ENCODE measurements at regions not wholly inside any gene's neighbourhood (a gene's known extent, or its start where the extent isn't known, plus 50 kb on each side); places are given as distances from the start of the nearest gene placed in this dataset.

DNA sequence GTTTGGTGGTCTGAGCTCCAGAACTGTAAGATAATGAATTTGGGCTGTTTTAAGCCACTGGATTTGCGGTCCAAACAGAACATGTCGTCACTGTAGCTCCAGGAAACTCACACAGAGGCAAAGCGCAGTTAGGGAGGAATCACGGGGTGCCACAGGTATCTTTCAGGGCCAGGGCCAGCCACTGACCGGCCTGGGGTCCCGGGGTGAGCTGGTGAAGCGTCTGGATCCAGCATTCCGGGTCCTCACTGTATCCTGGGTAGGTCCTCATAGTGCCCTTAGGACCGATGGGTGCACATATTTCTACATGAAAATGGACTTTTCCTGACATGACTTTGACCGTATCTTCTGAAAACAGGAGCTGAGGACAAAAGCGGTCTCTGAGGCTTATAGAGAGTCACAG, 196.0 kb upstream of the HDAC4 start:
- no peak for DNase-seq (ENCODE audit: extremely low read depth, insufficient read length)
- Histone ChIP-seq H3K4me3 (replicated peaks; ENCODE audit: low read depth, low read length) (no peak overlapping the region), H3K36me3 (ENCODE audit: control insufficient read depth, insufficient read depth, low read length) (no peaks in the 10 kb centered on the region), H3K27me3 (replicated peaks; ENCODE audit: control insufficient read depth, insufficient read depth, low read length) (no peaks in the 10 kb centered on the region; the same call in 1 of the 2 replicates)
- TF ChIP-seq, protein P1, sequence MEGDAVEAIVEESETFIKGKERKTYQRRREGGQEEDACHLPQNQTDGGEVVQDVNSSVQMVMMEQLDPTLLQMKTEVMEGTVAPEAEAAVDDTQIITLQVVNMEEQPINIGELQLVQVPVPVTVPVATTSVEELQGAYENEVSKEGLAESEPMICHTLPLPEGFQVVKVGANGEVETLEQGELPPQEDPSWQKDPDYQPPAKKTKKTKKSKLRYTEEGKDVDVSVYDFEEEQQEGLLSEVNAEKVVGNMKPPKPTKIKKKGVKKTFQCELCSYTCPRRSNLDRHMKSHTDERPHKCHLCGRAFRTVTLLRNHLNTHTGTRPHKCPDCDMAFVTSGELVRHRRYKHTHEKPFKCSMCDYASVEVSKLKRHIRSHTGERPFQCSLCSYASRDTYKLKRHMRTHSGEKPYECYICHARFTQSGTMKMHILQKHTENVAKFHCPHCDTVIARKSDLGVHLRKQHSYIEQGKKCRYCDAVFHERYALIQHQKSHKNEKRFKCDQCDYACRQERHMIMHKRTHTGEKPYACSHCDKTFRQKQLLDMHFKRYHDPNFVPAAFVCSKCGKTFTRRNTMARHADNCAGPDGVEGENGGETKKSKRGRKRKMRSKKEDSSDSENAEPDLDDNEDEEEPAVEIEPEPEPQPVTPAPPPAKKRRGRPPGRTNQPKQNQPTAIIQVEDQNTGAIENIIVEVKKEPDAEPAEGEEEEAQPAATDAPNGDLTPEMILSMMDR (IDR thresholded peaks at IDR 0.05; ENCODE audit: insufficient read depth, low read length, poor library complexity, severe bottlenecking), result no peak

DNA sequence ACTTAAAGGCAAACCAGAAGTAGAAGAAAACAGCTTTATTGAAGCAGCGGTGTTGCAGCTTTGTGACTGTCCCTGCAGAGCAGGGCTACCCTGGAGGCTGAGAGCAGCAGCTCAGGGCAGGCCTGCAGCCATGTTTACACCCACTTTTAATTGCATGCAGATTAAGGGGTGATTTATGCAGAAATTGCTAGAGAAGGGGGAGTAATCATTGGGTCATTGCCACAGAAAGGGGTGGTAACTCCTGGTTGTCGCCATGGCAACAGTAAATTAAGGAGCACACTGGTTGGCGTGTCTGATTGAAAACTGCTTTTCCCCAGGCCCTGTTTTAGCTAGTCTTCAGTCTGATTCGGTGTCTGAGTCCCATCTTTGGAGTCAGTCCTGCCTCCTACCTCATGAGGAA, 195.4 kb upstream of the HDAC4 start:
- TF ChIP-seq, protein P1 (IDR thresholded peaks at IDR 0.05; ENCODE audit: insufficient read depth, low read length, poor library complexity, severe bottlenecking), result no peak
- H3K4me3 ChIP-seq (replicated peaks; ENCODE audit: low read depth, low read length), result no peak overlapping the region
- no peak for DNase-seq (ENCODE audit: extremely low read depth, insufficient read length)
- H3K27me3 ChIP-seq (replicated peaks; ENCODE audit: control insufficient read depth, insufficient read depth, low read length), result no peaks in the 10 kb centered on the region; the same call in 1 of the 2 replicates
- no peaks in the 10 kb centered on the region for H3K36me3 ChIP-seq (ENCODE audit: control insufficient read depth, insufficient read depth, low read length)

DNA sequence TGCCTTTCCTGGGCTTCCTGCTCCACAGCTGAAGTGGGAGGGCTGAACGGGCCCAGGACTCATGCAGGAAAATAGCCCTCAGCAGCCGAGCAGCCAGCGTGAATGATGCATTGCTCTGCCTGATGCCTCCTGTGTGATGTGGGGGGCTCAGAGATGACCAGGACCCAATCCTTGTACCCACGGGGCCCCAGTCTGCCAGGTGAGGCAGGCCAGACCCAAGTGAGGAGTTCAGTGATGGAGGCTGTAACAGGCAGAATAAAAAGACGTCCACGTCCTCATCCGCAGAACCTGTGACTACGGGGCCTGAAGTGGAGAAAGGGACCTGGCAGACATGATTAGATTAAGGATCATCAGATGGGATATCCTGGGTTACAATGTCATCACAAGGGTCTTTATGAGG, 194.9 kb upstream of the HDAC4 start:
- TF ChIP-seq, protein P1 (IDR thresholded peaks at IDR 0.05; ENCODE audit: insufficient read depth, low read length, poor library complexity, severe bottlenecking), result no peak

DNA sequence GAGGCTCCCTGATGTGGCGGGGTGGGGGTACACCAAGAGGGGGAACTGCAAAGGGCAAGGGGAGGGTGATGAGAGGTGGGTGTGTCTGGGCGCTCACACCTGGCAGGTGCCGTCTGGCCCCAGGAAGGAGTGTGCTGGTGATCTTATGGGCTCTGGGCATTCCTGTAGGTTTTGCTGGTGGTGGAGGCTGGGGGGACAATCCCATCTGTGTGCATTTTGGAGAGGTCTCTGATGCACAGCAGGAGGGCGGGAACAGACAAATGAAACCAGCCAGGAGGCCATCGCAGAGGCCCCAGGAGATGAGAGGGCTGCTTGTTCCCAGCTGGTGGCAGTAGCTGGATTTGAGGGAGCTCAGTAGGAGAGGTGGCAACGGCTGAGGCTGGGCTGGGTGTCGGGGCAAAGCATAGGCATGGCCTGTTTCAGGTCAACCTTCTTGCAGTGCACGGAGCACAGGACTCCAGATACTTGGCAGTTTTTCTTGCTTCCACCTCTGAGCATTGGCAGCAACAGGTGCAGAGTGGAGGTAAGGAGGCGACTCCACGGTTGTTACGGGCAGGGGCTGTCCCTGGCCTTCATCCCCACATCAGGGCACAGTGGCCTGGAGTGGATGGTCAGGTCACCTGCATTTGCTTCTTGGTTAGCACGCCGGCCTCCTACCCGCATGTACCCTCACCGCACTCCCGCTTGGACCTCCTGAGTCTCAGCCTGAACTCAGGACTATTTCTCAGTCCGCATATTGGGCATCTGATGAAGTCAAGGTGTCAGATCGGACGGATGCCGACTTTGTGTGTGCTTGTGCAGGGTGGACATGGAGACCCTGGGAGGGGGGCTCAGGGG, 194.2 kb upstream of the HDAC4 start:
- no peak for DNase-seq (ENCODE audit: extremely low read depth, insufficient read length)
- TF ChIP-seq, protein P1 (IDR thresholded peaks at IDR 0.05; ENCODE audit: insufficient read depth, low read length, poor library complexity, severe bottlenecking), result no peak

More for the DNA sequence above, 194.9 kb upstream of the HDAC4 start:
- no peaks in the 10 kb centered on the region for H3K36me3 ChIP-seq (ENCODE audit: control insufficient read depth, insufficient read depth, low read length)
- H3K4me3 ChIP-seq (replicated peaks; ENCODE audit: low read depth, low read length), result no peak overlapping the region
- no peaks in the 10 kb centered on the region; the same call in 1 of the 2 replicates for H3K27me3 ChIP-seq (replicated peaks; ENCODE audit: control insufficient read depth, insufficient read depth, low read length)
- DNase-seq (ENCODE audit: extremely low read depth, insufficient read length), result no peak

DNA sequence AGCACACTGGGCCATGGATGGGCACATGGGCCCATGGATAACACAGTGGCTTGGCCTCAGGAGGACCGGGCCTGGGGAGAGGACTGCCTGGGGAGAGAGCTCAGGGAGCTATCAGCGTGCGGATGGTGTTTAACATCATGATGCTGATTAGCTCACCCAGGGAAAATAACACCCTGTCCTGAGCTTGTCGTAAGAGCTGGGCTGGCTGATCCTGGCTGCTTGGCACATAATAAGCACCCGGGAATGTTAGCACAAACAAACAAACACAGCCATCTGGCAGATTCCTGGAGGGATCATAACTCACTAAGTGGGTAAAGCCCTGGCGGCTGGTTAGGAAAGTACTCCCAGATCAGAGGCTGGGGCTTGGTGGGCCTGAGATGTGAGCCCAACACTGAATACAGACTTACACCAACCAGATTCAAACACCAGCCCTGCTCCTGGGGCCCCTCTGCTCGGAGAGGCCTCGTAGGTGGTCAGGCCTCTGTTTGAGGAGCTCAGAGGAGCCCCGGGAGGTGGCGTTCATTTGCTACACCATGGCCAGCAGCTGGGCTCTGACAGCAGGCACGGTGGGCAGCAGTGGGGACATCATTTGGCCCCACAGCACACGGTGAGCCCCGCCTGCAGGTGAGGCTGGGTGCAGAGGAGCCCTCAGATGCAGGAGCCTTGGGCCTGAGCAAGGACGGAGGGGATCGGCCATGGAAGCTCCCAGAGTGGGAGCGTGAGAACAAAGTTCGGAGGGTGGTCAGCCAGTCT, 193.4 kb upstream of the HDAC4 start:
- Histone ChIP-seq H3K36me3 (ENCODE audit: control insufficient read depth, insufficient read depth, low read length) (no peaks in the 10 kb centered on the region), H3K27me3 (replicated peaks; ENCODE audit: control insufficient read depth, insufficient read depth, low read length) (no peaks in the 10 kb centered on the region; the same call in 1 of the 2 replicates), H3K4me3 (replicated peaks; ENCODE audit: low read depth, low read length) (no peak overlapping the region)
- TF ChIP-seq, protein P1 (IDR thresholded peaks at IDR 0.05; ENCODE audit: insufficient read depth, low read length, poor library complexity, severe bottlenecking), result no peak
- no peak for DNase-seq (ENCODE audit: extremely low read depth, insufficient read length)

More for the DNA sequence above, 194.2 kb upstream of the HDAC4 start:
- Histone ChIP-seq H3K36me3 (ENCODE audit: control insufficient read depth, insufficient read depth, low read length) (no peaks in the 10 kb centered on the region), H3K4me3 (replicated peaks; ENCODE audit: low read depth, low read length) (no peak overlapping the region), H3K27me3 (replicated peaks; ENCODE audit: control insufficient read depth, insufficient read depth, low read length) (no peaks in the 10 kb centered on the region; the same call in 1 of the 2 replicates)

All from GM06990 (cell line).